HS-5 (cell line): ENCODE measurements at regions not wholly inside any gene's neighbourhood (a gene's known extent, or its start where the extent isn't known, plus 50 kb on each side); places are given as distances from the start of the nearest gene placed in this dataset.

Experiments
- DNase-seq: peaks from one replicate; pipeline ENCODE4 v3.0.0-alpha.2; 2012; ENCODE audit warnings: low read depth

DNA sequence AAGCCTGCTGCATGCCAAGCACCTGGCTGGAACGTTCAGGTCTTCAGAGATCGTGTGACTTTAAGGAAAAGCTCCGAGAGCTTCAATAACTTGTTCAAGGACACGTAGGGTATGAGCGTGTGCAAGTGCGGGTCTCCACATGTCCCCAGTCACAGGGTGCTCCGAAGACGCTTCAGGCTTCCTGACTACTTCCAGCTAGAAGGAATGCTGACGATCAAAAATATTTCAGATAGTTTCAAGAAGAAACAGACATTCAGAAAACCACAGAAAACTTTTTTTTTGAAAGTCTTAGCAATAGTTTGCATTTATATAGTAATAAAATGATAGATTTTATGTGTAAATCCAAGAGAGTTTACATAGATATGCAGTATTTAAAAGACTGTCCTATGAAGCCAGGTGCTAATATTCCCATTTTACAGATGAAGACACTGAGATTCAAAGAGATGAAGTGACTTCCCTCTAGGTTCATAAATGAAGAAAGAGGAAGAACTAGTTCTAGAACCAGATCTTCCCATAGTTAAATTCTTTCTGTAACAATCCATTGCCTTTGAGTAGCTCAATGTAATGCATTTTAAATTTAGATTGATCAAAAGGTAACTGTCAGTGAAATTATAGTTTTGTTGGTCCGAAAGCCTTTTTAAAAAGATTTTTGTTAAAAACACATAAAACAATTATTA is 247.6 kb downstream of the MYLK4 start:
- no peak for DNase-seq

- no peak for DNase-seq
Measured at GRCh38 chr6:2502096-2502997, 248.4 kb downstream of the MYLK4 start.

GRCh38 chr6:2497922-2498623 is 252.6 kb downstream of the MYLK4 start:
- no peak for DNase-seq

- DNase-seq = no peak
Measured at GRCh38 chr6:2496291-2496690, 250.9 kb upstream of the GMDS start.

DNA sequence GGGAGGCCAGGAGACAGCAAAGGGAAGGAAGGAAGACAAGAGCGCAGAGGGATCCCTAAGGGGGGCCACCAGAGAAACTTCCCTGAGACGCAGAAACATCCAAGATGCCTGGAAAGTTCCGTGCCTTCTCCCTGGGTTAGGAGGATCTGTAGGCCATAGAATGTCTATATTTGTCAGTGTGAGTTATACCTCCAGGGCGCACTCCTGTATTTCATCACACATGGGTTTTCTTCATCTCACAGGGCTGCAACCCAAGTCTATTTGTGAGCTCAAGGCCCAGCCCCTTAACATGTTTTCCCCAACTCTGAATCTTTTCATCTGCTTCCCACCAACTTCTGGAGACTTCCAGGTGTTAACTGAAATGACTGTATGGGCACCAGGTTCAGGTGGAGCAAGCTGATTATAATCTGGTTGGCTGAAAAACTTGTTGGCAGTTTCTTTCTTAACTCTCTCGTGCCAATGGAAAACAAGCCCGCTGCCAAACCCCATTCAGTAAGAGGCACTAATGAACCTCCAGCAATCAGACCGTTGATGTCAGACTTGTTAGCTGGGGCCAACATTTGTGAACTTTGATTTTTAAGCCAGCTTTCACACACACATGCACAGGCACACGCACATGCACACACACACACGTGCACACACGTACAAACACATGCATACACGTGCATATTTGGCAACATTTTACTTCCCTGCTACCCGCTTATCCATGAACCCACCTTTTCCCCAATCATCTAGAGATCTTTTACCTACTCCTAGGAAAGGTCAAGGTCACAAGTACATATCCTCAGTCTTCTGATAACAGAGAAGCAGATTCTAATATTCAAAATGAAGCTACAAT is 247.5 kb upstream of the GMDS start:
- no peak for DNase-seq

- DNase-seq = no peak
Measured at GRCh38 chr6:2491137-2491536, 245.7 kb upstream of the GMDS start.

GRCh38 chr6:2488578-2488977 is 243.2 kb upstream of the GMDS start:
- DNase-seq = no peak

- no peak for DNase-seq
Measured at GRCh38 chr6:2485116-2485515, 239.7 kb upstream of the GMDS start.

GRCh38 chr6:2482773-2483172 is 237.4 kb upstream of the GMDS start:
- DNase-seq = no peak

DNA sequence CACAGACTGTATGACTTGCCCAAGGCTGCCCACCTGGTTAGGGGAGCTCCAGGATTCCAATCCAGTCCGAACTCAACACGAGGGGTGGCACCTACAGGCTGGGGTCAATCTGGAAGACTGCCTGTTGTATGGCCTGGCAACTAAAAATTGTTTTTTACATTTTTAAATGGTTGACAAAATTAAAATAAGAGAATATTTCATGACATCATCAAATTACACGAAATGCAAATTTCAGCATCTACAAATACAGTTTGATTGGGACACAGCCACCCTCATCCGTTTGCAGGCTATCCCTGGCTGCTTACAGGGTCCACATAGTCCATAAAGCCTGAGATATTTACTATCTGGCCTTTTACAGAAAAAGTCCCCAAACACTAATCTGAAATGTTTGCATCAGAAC is 235.9 kb upstream of the GMDS start:
- no peak for DNase-seq

- no peak for DNase-seq
Measured at GRCh38 chr6:2480267-2480966, 235.0 kb upstream of the GMDS start.

DNA sequence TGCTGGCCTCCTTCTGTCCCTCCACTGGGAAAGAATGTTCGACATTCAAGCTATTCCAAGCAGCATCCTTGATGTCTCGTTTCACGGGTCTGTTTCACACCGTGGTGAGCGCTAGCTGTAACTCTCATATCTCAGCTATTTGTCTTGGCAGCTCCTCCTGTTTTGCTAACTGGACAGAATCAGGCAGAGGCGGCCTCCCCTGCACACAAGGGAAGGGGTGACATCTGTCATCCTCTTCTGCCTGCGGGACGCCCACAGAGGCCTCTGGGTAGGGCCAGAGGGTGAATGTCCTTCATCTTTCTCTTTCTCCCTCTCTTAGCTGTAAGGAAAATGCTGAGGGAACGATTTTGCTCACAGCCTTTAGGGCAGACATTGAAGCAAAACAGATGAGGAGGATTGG is 232.8 kb upstream of the GMDS start:
- DNase-seq = no peak

DNA sequence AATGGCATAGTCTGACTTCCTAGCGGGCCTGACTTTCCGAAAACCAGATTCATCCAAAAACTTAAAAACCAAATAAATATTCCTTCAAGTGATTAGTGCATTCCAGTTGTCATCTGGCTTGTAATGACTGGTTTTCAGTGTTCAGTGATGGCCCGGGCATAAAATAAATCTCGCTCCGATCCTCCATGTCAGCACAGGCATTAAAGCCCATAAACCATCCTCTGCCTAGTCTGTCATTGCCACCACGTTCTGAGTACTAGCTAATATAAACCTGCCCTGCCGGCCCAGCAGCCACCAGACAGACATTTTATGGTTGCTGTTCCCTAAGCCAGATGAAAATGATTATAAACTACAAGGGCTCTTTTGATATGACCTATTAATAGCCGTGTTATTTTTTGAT is 232.3 kb upstream of the GMDS start:
- DNase-seq = no peak

- DNase-seq = no peak
Measured at GRCh38 chr6:2477250-2477649, 231.8 kb upstream of the GMDS start.

DNA sequence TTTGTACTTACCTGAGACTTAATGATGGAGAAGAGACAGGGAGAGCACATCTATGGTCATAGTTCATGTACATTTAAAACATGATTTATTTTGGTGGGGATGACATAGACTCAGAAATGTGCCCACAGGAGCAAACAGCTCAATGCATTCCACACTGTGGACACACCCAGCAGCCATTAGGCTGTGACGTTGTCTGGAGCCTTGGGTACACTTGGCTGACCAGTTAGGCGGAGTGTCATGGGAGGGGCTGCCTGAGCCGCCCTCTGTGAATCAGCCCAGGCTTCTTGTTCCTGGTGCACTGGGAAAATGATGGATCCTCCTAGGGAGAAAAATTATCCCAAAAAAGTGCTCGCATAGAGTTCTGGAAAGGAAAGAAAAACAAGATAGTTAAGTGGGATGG is 231.0 kb upstream of the GMDS start:
- no peak for DNase-seq

GRCh38 chr6:2471472-2471871 is 226.1 kb upstream of the GMDS start:
- no peak for DNase-seq

DNA sequence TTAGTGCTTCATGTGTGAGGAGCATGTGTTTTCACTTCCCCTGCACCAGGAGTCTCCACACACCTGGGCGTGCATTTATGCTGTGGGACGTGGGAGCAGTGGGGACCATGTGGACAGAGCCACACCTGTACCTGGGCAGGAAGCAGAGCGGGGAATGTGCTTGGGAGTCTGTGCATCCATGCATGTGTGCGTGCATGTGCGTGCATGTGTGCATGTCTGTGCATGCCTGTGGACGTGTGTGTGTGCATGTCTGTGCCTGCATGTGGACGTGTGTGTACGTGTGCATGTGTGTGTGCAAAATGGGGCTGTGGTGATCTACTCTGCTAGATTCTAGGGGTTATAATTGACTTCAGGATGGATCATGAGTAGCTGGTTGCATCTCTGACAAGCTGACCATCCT is 224.0 kb upstream of the GMDS start:
- DNase-seq = no peak

GRCh38 chr6:2468601-2468955 is 223.2 kb upstream of the GMDS start:
- no peak for DNase-seq

DNA sequence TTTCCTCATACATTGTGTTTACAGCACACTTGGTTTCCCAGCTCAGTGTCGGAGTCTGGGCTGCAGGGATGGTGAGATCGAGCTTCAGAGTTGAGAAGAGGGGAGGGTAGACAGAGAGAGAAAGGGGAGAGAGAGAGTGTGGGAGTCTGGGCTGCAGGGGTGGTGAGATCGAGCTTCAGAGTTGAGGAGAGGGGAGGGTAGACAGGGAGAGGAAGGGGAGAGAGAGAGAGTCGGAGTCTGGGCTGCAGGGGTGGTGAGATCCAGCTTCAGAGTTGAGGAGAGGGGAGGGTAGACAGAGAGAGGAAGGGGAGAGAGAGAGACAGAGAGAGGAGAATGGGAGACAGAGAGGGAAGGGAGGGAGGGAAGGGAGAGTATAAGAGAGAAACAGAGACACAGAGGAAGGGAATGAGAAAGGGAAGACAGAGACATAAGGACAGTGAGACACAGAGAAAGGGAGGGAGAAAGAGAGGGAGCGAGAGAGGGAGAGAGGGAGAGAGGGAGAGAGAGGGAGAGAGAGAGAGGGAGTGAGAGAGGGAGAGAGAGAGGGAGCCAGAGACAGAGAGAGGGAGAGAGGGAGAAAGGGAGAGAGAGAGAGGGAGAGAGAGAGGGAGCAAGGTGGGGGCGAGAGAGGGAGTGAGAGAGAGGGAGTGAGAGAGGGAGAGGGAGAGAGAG is 222.7 kb upstream of the GMDS start:
- DNase-seq = no peak

GRCh38 chr6:2465336-2465735 is 219.9 kb upstream of the GMDS start:
- no peak for DNase-seq

- DNase-seq = no peak
Measured at GRCh38 chr6:2464641-2465040, 219.2 kb upstream of the GMDS start.
